Ishikawa (cell line): ENCODE measurements at regions not wholly inside any gene's neighbourhood (a gene's known extent, or its start where the extent isn't known, plus 50 kb on each side); places are given as distances from the start of the nearest gene placed in this dataset.

Experiments
- CEBPB ChIP-seq: IDR thresholded peaks from 2 replicates; pipeline ENCODE4 v1.6.1; 2012
- CREB1 ChIP-seq: IDR thresholded peaks from 2 replicates; pipeline ENCODE4 v1.6.1; 2012; ENCODE audit warnings: low read depth
- EP300 ChIP-seq: IDR thresholded peaks from 2 replicates; pipeline ENCODE4 v1.6.1; 2012; ENCODE audit warnings: borderline replicate concordance
- TF ChIP-seq, protein P1 (sequence below): IDR thresholded peaks from 2 replicates; pipeline ENCODE4 v1.6.1; 2012; ENCODE audit warnings: low read depth, mild to moderate bottlenecking

DNA sequence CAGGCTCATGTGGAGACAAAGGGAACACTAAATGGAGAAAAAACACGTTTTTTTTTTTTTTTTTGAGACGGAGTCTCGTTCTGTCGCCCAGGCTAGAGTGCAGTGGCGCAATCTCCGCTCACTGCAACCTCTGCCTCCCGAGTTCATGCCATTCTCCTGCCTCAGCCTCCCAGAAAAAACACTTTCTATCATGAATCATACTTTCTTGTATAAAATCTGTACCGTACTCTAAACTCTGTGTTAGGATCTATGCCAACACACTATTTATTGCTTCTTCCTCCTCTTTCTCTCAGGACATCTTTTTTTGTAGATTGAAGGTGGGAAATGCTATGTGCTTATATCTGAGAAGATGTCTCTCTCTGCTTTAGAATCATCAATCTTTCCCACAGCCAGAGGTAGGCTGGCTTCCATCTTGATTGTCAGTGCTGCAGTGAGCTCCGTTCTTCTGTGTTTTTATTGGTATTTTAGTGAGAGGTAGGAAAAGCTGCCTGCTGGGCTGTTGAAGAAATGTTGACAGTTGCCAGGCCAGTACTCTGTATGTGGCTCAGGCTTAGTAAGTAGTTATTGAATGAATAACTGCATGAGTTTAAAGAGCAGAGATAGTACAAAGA, 101.1 kb downstream of the GPR85 start:
- TF ChIP-seq EP300: no peak
- no peak for TF ChIP-seq CEBPB
- TF ChIP-seq, protein P1, sequence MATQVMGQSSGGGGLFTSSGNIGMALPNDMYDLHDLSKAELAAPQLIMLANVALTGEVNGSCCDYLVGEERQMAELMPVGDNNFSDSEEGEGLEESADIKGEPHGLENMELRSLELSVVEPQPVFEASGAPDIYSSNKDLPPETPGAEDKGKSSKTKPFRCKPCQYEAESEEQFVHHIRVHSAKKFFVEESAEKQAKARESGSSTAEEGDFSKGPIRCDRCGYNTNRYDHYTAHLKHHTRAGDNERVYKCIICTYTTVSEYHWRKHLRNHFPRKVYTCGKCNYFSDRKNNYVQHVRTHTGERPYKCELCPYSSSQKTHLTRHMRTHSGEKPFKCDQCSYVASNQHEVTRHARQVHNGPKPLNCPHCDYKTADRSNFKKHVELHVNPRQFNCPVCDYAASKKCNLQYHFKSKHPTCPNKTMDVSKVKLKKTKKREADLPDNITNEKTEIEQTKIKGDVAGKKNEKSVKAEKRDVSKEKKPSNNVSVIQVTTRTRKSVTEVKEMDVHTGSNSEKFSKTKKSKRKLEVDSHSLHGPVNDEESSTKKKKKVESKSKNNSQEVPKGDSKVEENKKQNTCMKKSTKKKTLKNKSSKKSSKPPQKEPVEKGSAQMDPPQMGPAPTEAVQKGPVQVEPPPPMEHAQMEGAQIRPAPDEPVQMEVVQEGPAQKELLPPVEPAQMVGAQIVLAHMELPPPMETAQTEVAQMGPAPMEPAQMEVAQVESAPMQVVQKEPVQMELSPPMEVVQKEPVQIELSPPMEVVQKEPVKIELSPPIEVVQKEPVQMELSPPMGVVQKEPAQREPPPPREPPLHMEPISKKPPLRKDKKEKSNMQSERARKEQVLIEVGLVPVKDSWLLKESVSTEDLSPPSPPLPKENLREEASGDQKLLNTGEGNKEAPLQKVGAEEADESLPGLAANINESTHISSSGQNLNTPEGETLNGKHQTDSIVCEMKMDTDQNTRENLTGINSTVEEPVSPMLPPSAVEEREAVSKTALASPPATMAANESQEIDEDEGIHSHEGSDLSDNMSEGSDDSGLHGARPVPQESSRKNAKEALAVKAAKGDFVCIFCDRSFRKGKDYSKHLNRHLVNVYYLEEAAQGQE: no peak
- TF ChIP-seq CREB1: no peak
